H1 (cell line): ENCODE measurements at regions not wholly inside any gene's neighbourhood (a gene's known extent, or its start where the extent isn't known, plus 50 kb on each side); places are given as distances from the start of the nearest gene placed in this dataset.

ENCODE experiments used
- CBX8 ChIP-seq: fragments of 300-800, 300-1000 bp; sonication (generic); IDR thresholded peaks from 2 replicates; pipeline ENCODE4 v1.7.1; 2016; ENCODE audit warnings: low read depth, low read length, borderline replicate concordance
- CTCF ChIP-seq, 3 experiments: IDR thresholded peaks; 1 replicate in 2 of 3; 2 replicates in 1 of 3; pipeline versions ENCODE4 v1.5.1 to v1.6.1; 2011; ENCODE audit warnings: low read length in 3 of 3, mild to moderate bottlenecking in 3 of 3, inconsistent platforms in 2 of 3, low read depth in 1 of 3, moderate library complexity in 1 of 3; ENCODE audit not compliant: insufficient read depth in 1 of 3; ENCODE audit errors: control extremely low read depth in 1 of 3
- EGR1 ChIP-seq: IDR thresholded peaks from 2 replicates; pipeline ENCODE4 v1.6.1; 2011; ENCODE audit warnings: low read depth, low read length, borderline replicate concordance
- EP300 ChIP-seq, 2 experiments: IDR thresholded peaks; 1 replicate in 1 of 2; 2 replicates in 1 of 2; pipeline ENCODE4 v1.6.1; 2011 to 2012; ENCODE audit warnings: low read depth in 2 of 2, low read length in 2 of 2, mild to moderate bottlenecking in 2 of 2, borderline replicate concordance in 1 of 2, inconsistent platforms in 1 of 2, moderate library complexity in 1 of 2
- EZH2 ChIP-seq: fragments of 200-600 bp; sonication (generic); IDR thresholded peaks from 2 replicates; pipeline ENCODE4 v1.7.1; 2012; ENCODE audit warnings: low read depth, mild to moderate bottlenecking, moderate library complexity, low read length, inconsistent platforms; ENCODE audit not compliant: severe bottlenecking
- FOSL1 ChIP-seq: IDR thresholded peaks from 2 replicates; pipeline ENCODE4 v1.6.1; 2011; ENCODE audit warnings: mild to moderate bottlenecking, low read depth, low read length, moderate library complexity; ENCODE audit not compliant: insufficient read depth
- HDAC6 ChIP-seq: IDR thresholded peaks from one replicate; pipeline ENCODE4 v1.7.1; 2012; ENCODE audit warnings: low read depth, mild to moderate bottlenecking, inconsistent platforms, low read length, moderate library complexity
- POLR2A ChIP-seq, 2 experiments: IDR thresholded peaks; 1 replicate in 1 of 2; 2 replicates in 1 of 2; pipeline ENCODE4 v1.6.1; 2011; ENCODE audit warnings: low read depth in 2 of 2, low read length in 2 of 2, mild to moderate bottlenecking in 2 of 2; ENCODE audit errors: control extremely low read depth in 1 of 2
- POLR2AphosphoS5 ChIP-seq: IDR thresholded peaks from 2 replicates; pipeline ENCODE4 v1.6.1; 2011; ENCODE audit warnings: low read depth, low read length
- RAD21 ChIP-seq, 2 experiments: IDR thresholded peaks in 1 of 2; conservative IDR thresholded peaks in 1 of 2; 2 replicates each; pipeline ENCODE4 v1.6.1; 2011; ENCODE audit warnings: low read depth in 2 of 2, low read length in 2 of 2, improper control_type of control experiment in 1 of 2, inconsistent platforms in 1 of 2, mild to moderate bottlenecking in 1 of 2, moderate library complexity in 1 of 2
- SIN3A ChIP-seq, 2 experiments: IDR thresholded peaks in 1 of 2; conservative IDR thresholded peaks in 1 of 2; 2 replicates each; pipeline ENCODE4 v1.6.1; 2011 to 2012; ENCODE audit warnings: low read length in 2 of 2, improper control_type of control experiment in 1 of 2, low read depth in 1 of 2, mild to moderate bottlenecking in 1 of 2
- SP1 ChIP-seq: IDR thresholded peaks from 2 replicates; pipeline ENCODE4 v1.6.1; 2011; ENCODE audit warnings: low read depth, low read length
- YY1 ChIP-seq: IDR thresholded peaks from 2 replicates; pipeline ENCODE4 v1.6.1; 2011; ENCODE audit warnings: low read depth, mild to moderate bottlenecking, low read length

- no peak for TF ChIP-seq POLR2A (IDR thresholded peaks at IDR 0.05; ENCODE audit: control extremely low read depth in 1 of 2, low read depth in 2 of 2, low read length in 2 of 2)
- no peak for TF ChIP-seq FOSL1
- no peak for TF ChIP-seq CTCF (IDR thresholded peaks at IDR 0.05; ENCODE audit: control extremely low read depth in 1 of 3, insufficient read depth in 1 of 3, low read depth in 1 of 3, low read length in 3 of 3)
- no peak for TF ChIP-seq CBX8
- no peak for TF ChIP-seq EP300 (IDR thresholded peaks at IDR 0.05; ENCODE audit: borderline replicate concordance in 1 of 2, low read depth in 2 of 2, low read length in 2 of 2)
- no peak for TF ChIP-seq YY1
- TF ChIP-seq RAD21 (IDR thresholded peaks at IDR 0.05 in 1 of 2, conservative IDR thresholded peaks at IDR 0.05 in 1 of 2; ENCODE audit: low read depth in 2 of 2, low read length in 2 of 2): no peak
- TF ChIP-seq SP1: no peak
- TF ChIP-seq HDAC6: no peak
- no peak for TF ChIP-seq POLR2AphosphoS5
- no peak for TF ChIP-seq SIN3A (conservative IDR thresholded peaks at IDR 0.05 in 1 of 2, IDR thresholded peaks at IDR 0.05 in 1 of 2; ENCODE audit: low read depth in 1 of 2, low read length in 2 of 2)
- TF ChIP-seq EGR1: no peak
- no peak for TF ChIP-seq EZH2
Measured at GRCh38 chr2:149996901-149997300, 409.3 kb upstream of the MMADHC start.
